ENCODE measurements at regions not wholly inside any gene's neighbourhood (a gene's known extent, or its start where the extent isn't known, plus 50 kb on each side); places are given as distances from the start of the nearest gene placed in this dataset.

GRCh38 chr5:156126716-156127115 lies 200.2 kb upstream of the SGCD start:
- no peak for DNase-seq (ENCODE audit: low read depth)

- DNase-seq (ENCODE audit: low read depth) = no peak
Measured at GRCh38 chr5:156128026-156128425, 198.9 kb upstream of the SGCD start.

- DNase-seq (ENCODE audit: low read depth) = no peak
Measured at GRCh38 chr5:156134216-156134615, 192.7 kb upstream of the SGCD start.

- no peak for DNase-seq (ENCODE audit: low read depth)
Measured at GRCh38 chr5:156135531-156135930, 191.4 kb upstream of the SGCD start.

GRCh38 chr5:156137071-156137869 lies 189.7 kb upstream of the SGCD start:
- no peak for DNase-seq (ENCODE audit: low read depth)

GRCh38 chr5:156142867-156143266 lies 184.1 kb upstream of the SGCD start:
- no peak for DNase-seq (ENCODE audit: low read depth)

GRCh38 chr5:156147261-156147943 lies 179.6 kb upstream of the SGCD start:
- DNase-seq (ENCODE audit: low read depth) = no peak

- DNase-seq (ENCODE audit: low read depth) = no peak
Measured at GRCh38 chr5:156147944-156148285, 179.0 kb upstream of the SGCD start.

GRCh38 chr5:156148301-156148700 lies 178.7 kb upstream of the SGCD start:
- DNase-seq (ENCODE audit: low read depth) = no peak

GRCh38 chr5:156149213-156149612 lies 177.8 kb upstream of the SGCD start:
- no peak for DNase-seq (ENCODE audit: low read depth)

- no peak for DNase-seq (ENCODE audit: low read depth)
Measured at GRCh38 chr5:156153602-156154001, 173.4 kb upstream of the SGCD start.

- no peak for DNase-seq (ENCODE audit: low read depth)
Measured at GRCh38 chr5:156154757-156155156, 172.2 kb upstream of the SGCD start.

- no peak for DNase-seq (ENCODE audit: low read depth)
Measured at GRCh38 chr5:156155598-156155997, 171.4 kb upstream of the SGCD start.

GRCh38 chr5:156164306-156164705 lies 162.7 kb upstream of the SGCD start:
- no peak for DNase-seq (ENCODE audit: low read depth)

- no peak for DNase-seq (ENCODE audit: low read depth)
Measured at GRCh38 chr5:156169495-156169894, 157.5 kb upstream of the SGCD start.

GRCh38 chr5:156170351-156170961 lies 156.5 kb upstream of the SGCD start:
- no peak for DNase-seq (ENCODE audit: low read depth)

GRCh38 chr5:156174225-156174624 lies 152.7 kb upstream of the SGCD start:
- no peak for DNase-seq (ENCODE audit: low read depth)

GRCh38 chr5:156178117-156178516 lies 148.8 kb upstream of the SGCD start:
- DNase-seq (ENCODE audit: low read depth) = no peak

- no peak for DNase-seq (ENCODE audit: low read depth)
Measured at GRCh38 chr5:156181656-156182055, 145.3 kb upstream of the SGCD start.

- no peak for DNase-seq (ENCODE audit: low read depth)
Measured at GRCh38 chr5:156182174-156182967, 144.6 kb upstream of the SGCD start.

- no peak for DNase-seq (ENCODE audit: low read depth)
Measured at GRCh38 chr5:156186760-156187159, 140.2 kb upstream of the SGCD start.

- DNase-seq (ENCODE audit: low read depth) = no peak
Measured at GRCh38 chr5:156188016-156188415, 138.9 kb upstream of the SGCD start.

All from RPMI7951 (cell line).